ENCODE measurements at regions not wholly inside any gene's neighbourhood (a gene's known extent, or its start where the extent isn't known, plus 50 kb on each side); places are given as distances from the start of the nearest gene placed in this dataset.

- H3K36me3 ChIP-seq, result no peaks in the 10 kb centered on the region
- H3K27ac ChIP-seq, result no peak overlapping the region
- TF ChIP-seq POLR2A (IDR thresholded peaks at IDR 0.05) (no peak), CTCF (IDR thresholded peaks at IDR 0.05) (no peak)
- H3K4me1 ChIP-seq, result peaks cover 0 to 6% (median 0%) of the 10 kb centered on the region in 12 donors
- intact Hi-C loops (cut with DNase I), result no loop called here
- DNase-seq (no peak), ATAC-seq (no peak)
- no peaks in the 10 kb centered on the region for H3K27me3 ChIP-seq
- peaks cover 0 to 8% (median 0%) of the 10 kb centered on the region in 12 donors for H3K9me3 ChIP-seq
- no peak overlapping the region for H3K4me3 ChIP-seq
Observed at GRCh38 chr1:87638636-87639035, 310.0 kb downstream of the LMO4 start.

- no peak for ATAC-seq
- TF ChIP-seq POLR2A (IDR thresholded peaks at IDR 0.05), result no peak
- no peak for TF ChIP-seq CTCF (IDR thresholded peaks at IDR 0.05)
- H3K27ac ChIP-seq, result no peak overlapping the region
- intact Hi-C loops (cut with DNase I), result no loop called here
- 54 to 82% (median 76%) methylated on average over 3 of the region's 3 CpGs for WGBS, 4 donors
- no peaks in the 10 kb centered on the region for H3K36me3 ChIP-seq
- no peaks in the 10 kb centered on the region for H3K9me3 ChIP-seq
- H3K27me3 ChIP-seq, result no peaks in the 10 kb centered on the region
- H3K4me3 ChIP-seq, result no peak overlapping the region
- H3K4me1 ChIP-seq, result peaks cover 0 to 11% (median 0%) of the 10 kb centered on the region in 12 donors
- no peak for DNase-seq
Observed at GRCh38 chr1:87641996-87642395, 313.3 kb downstream of the LMO4 start.

GRCh38 chr1:87642581-87643221 is 314.0 kb downstream of the LMO4 start:
- Histone ChIP-seq H3K9me3 (no peaks in the 10 kb centered on the region), H3K4me3 (no peak overlapping the region), H3K27ac (no peak overlapping the region), H3K27me3 (no peaks in the 10 kb centered on the region), H3K4me1 (peaks cover 0 to 11% (median 0%) of the 10 kb centered on the region in 12 donors), H3K36me3 (no peaks in the 10 kb centered on the region)
- no peak for DNase-seq
- ATAC-seq, result no peak
- WGBS, 4 donors, result 56 to 69% (median 65%) methylated on average over 3 of the region's 3 CpGs
- TF ChIP-seq CTCF (IDR thresholded peaks at IDR 0.05), result no peak
- no peak for TF ChIP-seq POLR2A (IDR thresholded peaks at IDR 0.05)
- intact Hi-C loops (cut with DNase I), result no loop called here

- no peaks in the 10 kb centered on the region for H3K9me3 ChIP-seq
- H3K27ac ChIP-seq, result peak overlapping the region in 2 of 12 donors; percentile 9 to 13
- DNase-seq, result no peak
- intact Hi-C loops (cut with DNase I), result no loop called here
- ATAC-seq, result no peak
- TF ChIP-seq POLR2A (IDR thresholded peaks at IDR 0.05), result no peak
- no peak for TF ChIP-seq CTCF (IDR thresholded peaks at IDR 0.05)
- no peaks in the 10 kb centered on the region for H3K27me3 ChIP-seq
- no peaks in the 10 kb centered on the region for H3K36me3 ChIP-seq
- no peak overlapping the region for H3K4me3 ChIP-seq
- H3K4me1 ChIP-seq, result peaks cover 0 to 11% (median 0%) of the 10 kb centered on the region in 12 donors
Observed at GRCh38 chr1:87644033-87644578, 315.4 kb downstream of the LMO4 start.
